Peyer's patch (tissue), 4 donors: ENCODE measurements at regions not wholly inside any gene's neighbourhood (a gene's known extent, or its start where the extent isn't known, plus 50 kb on each side); places are given as distances from the start of the nearest gene placed in this dataset.
"Not testable (repeated sequence)": the region's sequence is repeated elsewhere in the genome, so short reads cannot be mapped to it uniquely, and the experiment has no call there.

Experiments
- DNase-seq, 3 donors: peaks; one replicate each; pipeline ENCODE4 v3.0.0-alpha.2; 2017 to 2019
- H3K27ac ChIP-seq, 4 donors: fragments of 200-600 bp; sonication (generic); one replicate each; pipeline ENCODE4 v1.5.1; 2016 to 2019
- H3K27me3 ChIP-seq, 2 donors: fragments of 200-600 bp; sonication (generic); one replicate each; pipeline ENCODE4 v1.5.1; 2019
- H3K36me3 ChIP-seq, 3 donors: fragments of 200-600 bp; sonication (generic); one replicate each; pipeline ENCODE4 v1.5.1; 2016 to 2019
- H3K4me1 ChIP-seq, 4 donors: fragments of 200-600 bp; sonication (generic); one replicate each; pipeline ENCODE4 v1.5.1; 2016 to 2019
- H3K4me3 ChIP-seq, 4 donors: fragments of 200-600 bp; sonication (generic); 1 replicate in 3 of 4; 2 replicates in 1 of 4; pipeline ENCODE4 v1.5.1; 2016 to 2019; ENCODE audit warnings: mild to moderate bottlenecking in 1 of 4
- H3K9me3 ChIP-seq, 4 donors: fragments of 200-600 bp; sonication (generic); one replicate each; pipeline ENCODE4 v1.5.1; 2016 to 2019; ENCODE audit warnings: mild to moderate bottlenecking in 1 of 4
- CTCF ChIP-seq, 6 experiments: fragments of 450-650 bp in 4 of 6; fragments of 200-600 bp in 2 of 6; sonication (generic) in 1 of 6; IDR thresholded peaks; one replicate each; pipeline ENCODE4 v1.5.1; 2017 to 2019; ENCODE audit warnings: antibody characterized with exemption in 6 of 6, mild to moderate bottlenecking in 3 of 6, moderate library complexity in 1 of 6
- POLR2A ChIP-seq, 2 donors: fragments of 450-650 bp; IDR thresholded peaks; one replicate each; pipeline ENCODE4 v1.5.1; 2017; ENCODE audit warnings: antibody characterized with exemption in 2 of 2, mild to moderate bottlenecking in 2 of 2, moderate library complexity in 2 of 2

DNA sequence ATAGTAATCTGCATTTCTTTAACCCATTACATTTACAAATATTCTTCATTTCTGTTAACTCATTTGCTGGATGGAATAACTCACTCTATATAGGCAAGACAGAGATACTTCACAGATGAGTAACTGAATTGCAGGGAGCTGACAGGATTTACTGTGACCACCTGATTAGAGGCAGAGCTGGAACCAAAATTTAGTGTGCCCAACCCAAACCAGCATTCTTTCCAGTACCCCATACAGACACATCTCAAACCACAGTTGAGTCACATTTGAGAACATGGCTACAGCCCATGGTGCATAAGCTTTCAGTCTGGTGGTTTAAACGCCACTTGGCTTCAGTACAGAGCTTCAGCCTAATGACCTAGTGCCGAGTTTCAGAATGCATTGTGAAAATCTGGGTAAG is 138.4 kb upstream of the TENT5A start:
- Histone ChIP-seq H3K9me3 (no peaks in the 10 kb centered on the region), H3K36me3 (no peaks in the 10 kb centered on the region), H3K4me1 (peaks cover 0 to 4% (median 0%) of the 10 kb centered on the region in 4 donors), H3K27ac (no peak overlapping the region), H3K27me3 (no peaks in the 10 kb centered on the region), H3K4me3 (no peak overlapping the region)
- TF ChIP-seq POLR2A (IDR thresholded peaks at IDR 0.05) (no peak), CTCF (IDR thresholded peaks at IDR 0.05) (no peak)
- no peak for DNase-seq

- no peak overlapping the region for H3K4me3 ChIP-seq
- no peak for DNase-seq
- H3K27me3 ChIP-seq = no peaks in the 10 kb centered on the region
- no peaks in the 10 kb centered on the region for H3K36me3 ChIP-seq
- TF ChIP-seq POLR2A (IDR thresholded peaks at IDR 0.05) (no peak), CTCF (IDR thresholded peaks at IDR 0.05) (no peak)
- H3K4me1 ChIP-seq = no peaks in the 10 kb centered on the region
- H3K27ac ChIP-seq = no peak overlapping the region
- no peaks in the 10 kb centered on the region for H3K9me3 ChIP-seq
Observed at GRCh38 chr6:81889377-81890053, 137.0 kb upstream of the TENT5A start.

DNA sequence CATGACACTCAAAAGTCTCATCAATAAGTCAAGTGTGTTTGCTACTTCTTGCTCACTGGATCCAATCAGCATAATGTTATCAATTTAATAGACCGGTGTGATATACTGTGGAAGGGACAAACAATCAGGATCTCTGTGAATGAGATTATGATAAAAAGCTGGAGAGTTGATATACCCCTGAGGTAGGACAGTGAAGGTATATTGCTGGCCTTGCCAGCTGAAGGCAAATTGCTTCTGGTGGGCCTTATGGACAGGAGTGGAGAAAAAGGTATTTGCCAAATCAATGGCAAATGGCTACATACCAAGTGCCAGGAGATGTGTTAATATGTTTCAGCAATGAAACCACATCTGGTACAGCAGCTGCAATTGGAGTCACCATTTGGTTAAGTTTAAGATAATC is 134.4 kb upstream of the TENT5A start:
- not testable (repeated sequence) for H3K36me3 ChIP-seq, H3K4me1 ChIP-seq, H3K4me3 ChIP-seq

GRCh38 chr6:81886157-81886556 is 133.7 kb upstream of the TENT5A start:
- Histone ChIP-seq H3K27ac (no peak overlapping the region), H3K4me3 (no peak overlapping the region), H3K27me3 (no peaks in the 10 kb centered on the region), H3K9me3 (no peaks in the 10 kb centered on the region), H3K36me3 (no peaks in the 10 kb centered on the region), H3K4me1 (no peaks in the 10 kb centered on the region)
- TF ChIP-seq POLR2A (IDR thresholded peaks at IDR 0.05) (no peak), CTCF (IDR thresholded peaks at IDR 0.05) (no peak)
- no peak for DNase-seq

More for the DNA sequence above, 134.4 kb upstream of the TENT5A start:
- H3K27me3 ChIP-seq, H3K27ac ChIP-seq, H3K9me3 ChIP-seq, DNase-seq: not testable (repeated sequence)

DNA sequence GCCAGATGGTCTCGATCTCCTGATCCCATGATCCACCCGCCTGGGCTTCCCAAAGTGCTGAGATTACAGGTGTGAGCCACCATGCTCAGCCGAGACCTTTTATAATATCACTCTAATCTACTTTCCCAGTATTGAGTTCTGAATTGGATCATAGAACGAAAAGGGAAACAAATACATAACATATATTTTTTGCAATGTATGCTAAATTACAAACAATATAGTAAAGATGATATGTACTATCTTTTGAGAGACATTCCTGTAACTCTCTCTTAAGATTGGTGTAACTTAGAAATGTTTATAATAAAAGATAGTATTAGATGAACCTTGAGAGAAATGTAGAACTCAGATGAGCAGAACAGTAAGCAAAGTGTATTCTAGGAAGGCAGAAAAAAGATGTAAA is 129.2 kb upstream of the TENT5A start:
- no peaks in the 10 kb centered on the region for H3K27me3 ChIP-seq
- no peaks in the 10 kb centered on the region for H3K36me3 ChIP-seq
- DNase-seq = no peak
- TF ChIP-seq CTCF (IDR thresholded peaks at IDR 0.05) (no peak), POLR2A (IDR thresholded peaks at IDR 0.05) (no peak)
- no peaks in the 10 kb centered on the region for H3K4me1 ChIP-seq
- no peaks in the 10 kb centered on the region for H3K9me3 ChIP-seq
- H3K4me3 ChIP-seq = no peak overlapping the region
- no peak overlapping the region for H3K27ac ChIP-seq

DNA sequence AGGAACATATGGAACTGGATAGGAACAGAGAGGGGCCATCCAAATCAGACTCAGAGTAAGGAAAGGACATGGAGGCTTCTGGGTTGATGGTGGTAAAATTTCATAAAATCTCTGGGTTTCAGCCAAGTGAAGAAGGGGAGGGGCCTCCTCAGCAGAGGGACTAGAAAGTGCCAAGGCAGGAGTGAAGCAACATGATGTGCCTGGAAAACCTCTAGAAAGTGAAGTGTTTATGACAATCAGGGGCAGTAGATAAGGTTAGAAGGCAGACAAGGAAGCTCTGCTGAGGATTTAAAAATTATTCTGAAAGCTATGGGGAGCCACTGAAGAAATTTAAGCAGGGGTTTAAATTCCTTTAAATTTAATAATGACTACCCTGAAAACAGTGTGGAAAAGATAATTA is 126.0 kb upstream of the TENT5A start:
- TF ChIP-seq POLR2A (IDR thresholded peaks at IDR 0.05) (no peak), CTCF (IDR thresholded peaks at IDR 0.05) (no peak)
- Histone ChIP-seq H3K4me3 (no peak overlapping the region), H3K4me1 (no peaks in the 10 kb centered on the region), H3K27ac (no peak overlapping the region), H3K27me3 (no peaks in the 10 kb centered on the region), H3K36me3 (no peaks in the 10 kb centered on the region), H3K9me3 (no peaks in the 10 kb centered on the region)
- no peak for DNase-seq
